Upper lobe of left lung (tissue), 4 donors: ENCODE measurements at regions not wholly inside any gene's neighbourhood (a gene's known extent, or its start where the extent isn't known, plus 50 kb on each side); places are given as distances from the start of the nearest gene placed in this dataset.

Experiments
- EP300 ChIP-seq, 4 donors: sonication (generic); formaldehyde crosslinking; IDR thresholded peaks; one replicate each; pipeline ENCODE4 v1.5.1; 2017; ENCODE audit warnings: antibody characterized with exemption in 4 of 4, control low read depth in 2 of 4
- POLR2AphosphoS5 ChIP-seq, 2 donors: sonication (generic); formaldehyde crosslinking; IDR thresholded peaks; one replicate each; pipeline ENCODE4 v1.5.1; 2017; ENCODE audit warnings: antibody characterized with exemption in 2 of 2
- TF ChIP-seq, protein P1 (sequence below), 6 experiments: fragments of 450-650 bp in 4 of 6; fragments of 200-600 bp in 2 of 6; sonication (generic) in 2 of 6; IDR thresholded peaks; one replicate each; pipeline ENCODE4 v1.5.1; 2016 to 2019; ENCODE audit warnings: antibody characterized with exemption in 6 of 6

DNA sequence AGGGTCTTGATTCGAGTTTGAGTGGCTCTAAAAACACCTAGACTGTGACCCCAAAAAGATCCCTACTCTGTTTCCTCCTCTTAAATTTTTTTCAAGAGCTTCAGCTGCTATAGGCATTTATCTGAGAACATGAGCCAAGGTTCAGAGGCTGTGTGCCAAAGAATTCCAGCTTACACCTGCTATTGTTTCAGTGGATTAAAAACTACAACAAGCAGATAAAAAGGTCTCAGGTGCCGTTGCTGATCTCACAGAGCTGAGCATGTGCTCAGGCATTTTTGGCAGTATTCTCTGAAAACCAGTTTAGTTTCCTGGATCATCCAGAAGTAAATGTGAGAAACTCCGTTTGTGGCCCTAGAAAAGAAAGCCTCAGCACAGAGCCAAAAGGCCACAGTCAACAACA, 349.2 kb downstream of the DEPDC1B start:
- TF ChIP-seq, protein P1, sequence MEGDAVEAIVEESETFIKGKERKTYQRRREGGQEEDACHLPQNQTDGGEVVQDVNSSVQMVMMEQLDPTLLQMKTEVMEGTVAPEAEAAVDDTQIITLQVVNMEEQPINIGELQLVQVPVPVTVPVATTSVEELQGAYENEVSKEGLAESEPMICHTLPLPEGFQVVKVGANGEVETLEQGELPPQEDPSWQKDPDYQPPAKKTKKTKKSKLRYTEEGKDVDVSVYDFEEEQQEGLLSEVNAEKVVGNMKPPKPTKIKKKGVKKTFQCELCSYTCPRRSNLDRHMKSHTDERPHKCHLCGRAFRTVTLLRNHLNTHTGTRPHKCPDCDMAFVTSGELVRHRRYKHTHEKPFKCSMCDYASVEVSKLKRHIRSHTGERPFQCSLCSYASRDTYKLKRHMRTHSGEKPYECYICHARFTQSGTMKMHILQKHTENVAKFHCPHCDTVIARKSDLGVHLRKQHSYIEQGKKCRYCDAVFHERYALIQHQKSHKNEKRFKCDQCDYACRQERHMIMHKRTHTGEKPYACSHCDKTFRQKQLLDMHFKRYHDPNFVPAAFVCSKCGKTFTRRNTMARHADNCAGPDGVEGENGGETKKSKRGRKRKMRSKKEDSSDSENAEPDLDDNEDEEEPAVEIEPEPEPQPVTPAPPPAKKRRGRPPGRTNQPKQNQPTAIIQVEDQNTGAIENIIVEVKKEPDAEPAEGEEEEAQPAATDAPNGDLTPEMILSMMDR (IDR thresholded peaks at IDR 0.05), result no peak
- TF ChIP-seq EP300 (IDR thresholded peaks at IDR 0.05) (no peak), POLR2AphosphoS5 (IDR thresholded peaks at IDR 0.05) (no peak)
